Esophagus squamous epithelium (tissue), 5 donors: ENCODE measurements at regions not wholly inside any gene's neighbourhood (a gene's known extent, or its start where the extent isn't known, plus 50 kb on each side); places are given as distances from the start of the nearest gene placed in this dataset.

Experiments used
- DNase-seq: peaks from one replicate; lab custom pipeline; 2025; lab: John Stamatoyannopoulos, UW
- H3K27ac ChIP-seq, 4 donors: fragments of 200-600 bp; sonication (generic); one replicate each; pipeline ENCODE4 v1.5.1; 2016 to 2019; ENCODE audit warnings: mild to moderate bottlenecking in 1 of 4
- H3K27me3 ChIP-seq, 4 donors: fragments of 200-600 bp; sonication (generic); 1 replicate in 3 of 4; 2 replicates in 1 of 4; pipeline versions ENCODE4 v1.5.1 to v1.6.0; 2017 to 2021; ENCODE audit warnings: antibody characterized with exemption in 1 of 4
- H3K36me3 ChIP-seq, 3 donors: fragments of 200-600 bp; sonication (generic); one replicate each; pipeline ENCODE4 v1.5.1; 2016 to 2019
- H3K4me1 ChIP-seq, 3 donors: fragments of 200-600 bp; sonication (generic); one replicate each; pipeline ENCODE4 v1.5.1; 2017 to 2019
- H3K4me3 ChIP-seq, 4 donors: fragments of 200-600 bp; sonication (generic); 1 replicate in 3 of 4; 2 replicates in 1 of 4; pipeline ENCODE4 v1.5.1; 2016 to 2019; ENCODE audit warnings: mild to moderate bottlenecking in 2 of 4, moderate library complexity in 1 of 4
- H3K9me3 ChIP-seq, 3 donors: fragments of 200-600 bp; sonication (generic); one replicate each; pipeline ENCODE4 v1.5.1; 2016 to 2019
- POLR2A ChIP-seq, 4 donors: fragments of 450-650 bp; IDR thresholded peaks; one replicate each; pipeline ENCODE4 v1.6.1; 2017; ENCODE audit warnings: antibody characterized with exemption in 4 of 4, mild to moderate bottlenecking in 4 of 4, moderate library complexity in 3 of 4
- WGBS, 2 donors: methylation state at CpG; one replicate each; pipeline ENCODE4 v1.1.5; 2018; 5-methylcytosine and 5-hydroxymethylcytosine counted together
- intact Hi-C: fragments of 100-400 bp; cut with DNase I; formaldehyde crosslinking; loops from one replicate; pipeline ENCODE4 v1.15.0; 2022
- TF ChIP-seq, protein P1 (sequence below), 6 experiments: fragments of 450-650 bp in 4 of 6; fragments of 200-600 bp in 2 of 6; sonication (generic) in 2 of 6; IDR thresholded peaks; one replicate each; pipeline ENCODE4 v1.5.1; 2016 to 2019; ENCODE audit warnings: antibody characterized with exemption in 6 of 6, mild to moderate bottlenecking in 4 of 6, moderate library complexity in 4 of 6
- donor health status: DM: yes; HTN: yes; CAD: no.

DNA sequence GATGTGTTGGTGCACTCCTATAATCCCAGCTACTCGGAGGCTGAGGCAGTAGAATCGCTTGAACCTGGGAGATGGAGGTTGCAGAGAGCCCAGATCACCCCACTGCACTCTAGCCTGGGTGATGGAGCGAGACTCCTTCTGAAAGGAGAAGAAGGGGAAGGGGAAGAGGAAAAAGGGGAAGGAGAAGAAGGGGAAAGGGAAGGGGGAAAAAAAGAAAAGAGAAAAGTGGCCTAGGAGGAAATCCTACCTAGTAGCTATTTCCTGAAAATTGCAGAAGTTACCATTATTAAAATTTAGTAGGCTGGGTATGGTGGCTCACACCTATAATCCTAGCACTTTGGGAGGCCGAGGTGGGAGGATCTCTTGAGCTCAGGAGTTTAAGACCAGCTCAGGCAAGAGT, 67.4 kb downstream of the ARRDC3 start:
- TF ChIP-seq, protein P1, sequence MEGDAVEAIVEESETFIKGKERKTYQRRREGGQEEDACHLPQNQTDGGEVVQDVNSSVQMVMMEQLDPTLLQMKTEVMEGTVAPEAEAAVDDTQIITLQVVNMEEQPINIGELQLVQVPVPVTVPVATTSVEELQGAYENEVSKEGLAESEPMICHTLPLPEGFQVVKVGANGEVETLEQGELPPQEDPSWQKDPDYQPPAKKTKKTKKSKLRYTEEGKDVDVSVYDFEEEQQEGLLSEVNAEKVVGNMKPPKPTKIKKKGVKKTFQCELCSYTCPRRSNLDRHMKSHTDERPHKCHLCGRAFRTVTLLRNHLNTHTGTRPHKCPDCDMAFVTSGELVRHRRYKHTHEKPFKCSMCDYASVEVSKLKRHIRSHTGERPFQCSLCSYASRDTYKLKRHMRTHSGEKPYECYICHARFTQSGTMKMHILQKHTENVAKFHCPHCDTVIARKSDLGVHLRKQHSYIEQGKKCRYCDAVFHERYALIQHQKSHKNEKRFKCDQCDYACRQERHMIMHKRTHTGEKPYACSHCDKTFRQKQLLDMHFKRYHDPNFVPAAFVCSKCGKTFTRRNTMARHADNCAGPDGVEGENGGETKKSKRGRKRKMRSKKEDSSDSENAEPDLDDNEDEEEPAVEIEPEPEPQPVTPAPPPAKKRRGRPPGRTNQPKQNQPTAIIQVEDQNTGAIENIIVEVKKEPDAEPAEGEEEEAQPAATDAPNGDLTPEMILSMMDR (IDR thresholded peaks at IDR 0.05), result no peak
- no peak for TF ChIP-seq POLR2A (IDR thresholded peaks at IDR 0.05)
- H3K4me1 ChIP-seq, result peaks cover 33 to 43% (median 39%) of the 10 kb centered on the region in 3 donors
- no peak for DNase-seq
- intact Hi-C loops, result no loop called here
- no peaks in the 10 kb centered on the region for H3K27me3 ChIP-seq
- H3K36me3 ChIP-seq, result no peaks in the 10 kb centered on the region
- H3K4me3 ChIP-seq, result no peak overlapping the region
- no peak overlapping the region for H3K27ac ChIP-seq
- 90 to 100% methylated on average over 4 of the region's 4 CpGs for WGBS, 2 donors
- no peaks in the 10 kb centered on the region for H3K9me3 ChIP-seq

DNA sequence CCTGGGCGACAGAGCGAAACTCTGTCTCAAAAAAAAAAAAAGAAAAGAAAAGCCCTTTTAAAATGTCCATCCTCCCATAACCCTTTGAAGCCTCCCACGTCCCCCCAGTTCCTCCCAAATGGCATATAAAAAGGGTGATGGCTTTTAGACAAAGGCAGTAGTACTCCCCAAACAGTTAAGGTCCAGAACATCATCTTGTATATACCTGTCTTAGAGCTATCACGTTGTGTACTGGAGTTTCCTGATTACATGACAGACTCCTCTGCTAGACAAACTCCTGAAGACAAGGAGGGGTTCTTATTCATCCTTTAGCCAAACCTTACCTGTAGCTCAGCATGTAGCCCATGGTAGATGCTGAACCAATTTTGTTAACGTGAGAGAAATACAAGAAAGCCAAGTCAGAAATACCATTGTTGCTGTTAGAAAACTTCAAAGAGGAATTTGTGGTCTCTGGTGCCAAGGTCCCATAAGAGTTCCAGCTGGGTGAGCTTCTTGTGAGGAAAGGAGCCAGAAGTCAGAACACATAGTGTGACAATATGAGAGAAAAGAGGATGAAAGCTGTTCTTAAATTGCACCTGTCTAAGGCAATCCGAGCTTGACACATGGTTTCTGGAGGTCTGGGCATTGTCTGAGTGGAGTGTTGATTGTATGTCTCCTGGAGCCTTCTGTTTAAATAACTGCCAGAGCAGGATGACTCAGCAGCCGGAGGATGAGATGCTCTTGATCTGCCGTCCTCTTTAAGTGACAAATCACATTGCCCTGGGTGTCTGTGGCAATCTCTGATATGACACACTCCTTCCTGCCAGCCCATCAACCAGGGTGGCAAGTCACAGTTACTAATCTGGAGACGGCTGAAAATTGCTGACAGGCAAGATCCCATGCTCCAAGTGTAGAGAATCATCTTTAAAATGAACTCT, 69.1 kb downstream of the ARRDC3 start:
- H3K9me3 ChIP-seq, result no peaks in the 10 kb centered on the region
- H3K27me3 ChIP-seq, result no peaks in the 10 kb centered on the region
- H3K36me3 ChIP-seq, result no peaks in the 10 kb centered on the region
- peak overlapping the region in 1 of 4 donors; percentile 29 for H3K4me3 ChIP-seq
- H3K27ac ChIP-seq, result peak overlapping the region; percentile 46 to 83 (median 80)
- intact Hi-C loops, result no loop called here
- TF ChIP-seq POLR2A (IDR thresholded peaks at IDR 0.05), result peak in 1 of 4 donors; percentile 31
- TF ChIP-seq, protein P1 (IDR thresholded peaks at IDR 0.05), result no peak
- peak; percentile 25 for DNase-seq
- 20 to 34% methylated on average over 7 to 9 of the region's 9 CpGs for WGBS, 2 donors
- peaks cover 33 to 44% (median 39%) of the 10 kb centered on the region in 3 donors for H3K4me1 ChIP-seq

DNA sequence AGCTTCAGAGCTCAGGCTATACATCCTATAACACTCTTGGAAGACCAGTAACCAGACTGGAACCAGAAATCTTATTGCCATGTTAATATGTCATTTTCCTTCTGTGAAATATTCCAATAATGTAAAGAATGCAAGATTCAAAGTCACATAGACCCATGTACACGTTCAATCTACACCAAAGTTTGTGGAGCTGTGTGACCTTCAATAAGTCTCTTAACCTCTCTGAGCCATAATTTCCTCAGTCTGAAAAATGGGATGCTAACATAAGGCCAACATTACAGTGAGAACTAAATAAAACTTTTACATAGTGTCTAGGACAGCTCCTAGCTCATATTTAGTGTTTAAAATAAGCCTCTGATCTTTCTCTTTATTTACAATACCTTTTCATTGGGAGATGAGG, 70.4 kb downstream of the ARRDC3 start:
- 65 to 85% methylated on average over 1 of the region's 1 CpG for WGBS, 2 donors
- no peak for DNase-seq
- H3K4me1 ChIP-seq, result peaks cover 33 to 44% (median 39%) of the 10 kb centered on the region in 3 donors
- H3K4me3 ChIP-seq, result no peak overlapping the region
- H3K27me3 ChIP-seq, result no peaks in the 10 kb centered on the region
- H3K27ac ChIP-seq, result peak overlapping the region; percentile 68 to 94 (median 82)
- no peaks in the 10 kb centered on the region for H3K9me3 ChIP-seq
- TF ChIP-seq, protein P1 (IDR thresholded peaks at IDR 0.05), result no peak
- TF ChIP-seq POLR2A (IDR thresholded peaks at IDR 0.05), result no peak
- H3K36me3 ChIP-seq, result no peaks in the 10 kb centered on the region
- intact Hi-C loops, result no loop called here

DNA sequence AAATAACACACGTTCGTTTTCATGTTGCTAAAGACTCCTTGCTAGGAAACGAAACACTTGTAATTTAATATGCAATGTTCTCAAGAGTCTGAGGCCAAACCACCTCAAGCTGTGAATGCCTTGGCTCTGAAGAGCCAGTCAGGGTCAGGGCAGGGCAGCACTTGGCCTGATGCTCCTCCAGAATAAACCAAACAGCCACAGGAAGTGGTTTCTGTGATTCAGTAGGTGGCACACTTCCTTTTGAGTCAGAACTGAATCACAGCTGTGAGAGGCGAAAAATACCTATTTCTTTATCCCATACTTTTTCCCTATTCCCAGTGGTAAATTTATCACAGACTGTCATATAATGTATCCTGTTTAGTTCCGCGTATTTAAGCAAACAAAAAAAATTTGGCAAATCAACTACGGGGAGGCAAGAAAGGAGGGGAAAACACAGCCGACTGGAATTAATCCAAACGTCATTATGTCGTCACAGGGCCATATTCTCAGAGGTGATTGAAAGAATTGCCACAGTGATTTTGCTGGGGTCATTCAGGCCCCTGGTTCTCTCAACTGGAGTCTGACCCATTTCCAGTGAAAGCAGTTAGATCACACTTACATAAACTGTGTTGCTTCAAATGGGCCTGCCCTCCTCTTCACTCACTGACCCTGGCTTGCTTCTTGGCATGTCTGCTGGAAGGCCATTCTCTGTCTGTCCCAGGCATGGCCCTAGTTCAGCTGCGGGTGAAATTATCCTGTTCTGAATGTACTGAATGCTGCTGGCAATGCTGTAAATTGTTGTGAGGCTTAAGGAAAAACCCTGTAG, 71.2 kb downstream of the ARRDC3 start:
- WGBS, 2 donors, result 5 to 7% methylated on average over 11 of the region's 11 CpGs
- peak overlapping the region in 1 of 4 donors; percentile 31 for H3K4me3 ChIP-seq
- peak in 1 of 4 donors; percentile 20 for TF ChIP-seq POLR2A (IDR thresholded peaks at IDR 0.05)
- TF ChIP-seq, protein P1 (IDR thresholded peaks at IDR 0.05), result peak in 3 of 6 experiments; percentile 4 to 15 (median 12)
- H3K36me3 ChIP-seq, result no peaks in the 10 kb centered on the region
- peak overlapping the region; percentile 68 to 94 (median 82) for H3K27ac ChIP-seq
- H3K27me3 ChIP-seq, result no peaks in the 10 kb centered on the region
- peak; percentile 25 for DNase-seq
- no peaks in the 10 kb centered on the region for H3K9me3 ChIP-seq
- peaks cover 33 to 46% (median 39%) of the 10 kb centered on the region in 3 donors for H3K4me1 ChIP-seq
- intact Hi-C loops, result no loop called here
